ENCODE measurements at regions not wholly inside any gene's neighbourhood (a gene's known extent, or its start where the extent isn't known, plus 50 kb on each side); places are given as distances from the start of the nearest gene placed in this dataset.
A peak's percentile ranks its signal among the peaks of the same experiment; 100 is the strongest.

- TF ChIP-seq, protein P1, sequence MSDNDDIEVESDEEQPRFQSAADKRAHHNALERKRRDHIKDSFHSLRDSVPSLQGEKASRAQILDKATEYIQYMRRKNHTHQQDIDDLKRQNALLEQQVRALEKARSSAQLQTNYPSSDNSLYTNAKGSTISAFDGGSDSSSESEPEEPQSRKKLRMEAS (IDR thresholded peaks at IDR 0.05), result no peak
- TF ChIP-seq EP300 (IDR thresholded peaks at IDR 0.05; ENCODE audit: borderline replicate concordance) (no peak), YY1 (IDR thresholded peaks at IDR 0.05; ENCODE audit: low read depth) (no peak), EGR1 (IDR thresholded peaks at IDR 0.05) (no peak), TEAD4 (IDR thresholded peaks at IDR 0.05) (no peak), CEBPB (IDR thresholded peaks at IDR 0.05) (no peak), NFIC (IDR thresholded peaks at IDR 0.05) (no peak), ZBTB7A (IDR thresholded peaks at IDR 0.05; ENCODE audit: low read depth) (no peak), REST (IDR thresholded peaks at IDR 0.05; ENCODE audit: low read depth) (no peak), RAD21 (IDR thresholded peaks at IDR 0.05; ENCODE audit: low read depth) (peak; percentile 55), FOXM1 (IDR thresholded peaks at IDR 0.05; ENCODE audit: borderline replicate concordance, low read depth) (no peak)
Observed at GRCh38 chr7:79741684-79742083, 288.2 kb upstream of the MAGI2 start.

All from Ishikawa (cell line).